ENCODE measurements at regions not wholly inside any gene's neighbourhood (a gene's known extent, or its start where the extent isn't known, plus 50 kb on each side); places are given as distances from the start of the nearest gene placed in this dataset.
A peak's percentile ranks its signal among the peaks of the same experiment; 100 is the strongest.

- peaks cover 15 to 18% of the 10 kb centered on the region in 2 experiments for H3K4me1 Mint-ChIP-seq
- no peak overlapping the region for H3K4me3 Mint-ChIP-seq
- TF ChIP-seq CTCF (conservative IDR thresholded peaks at IDR 0.05): no peak
- WGBS (ENCODE audit: extremely low coverage, insufficient read length, low lambda C conversion rate): no CpG with 5 or more reads among the region's 4 CpGs
- H2BK120ac ChIP-seq (ENCODE audit: low read depth, low read length, poor library complexity, severe bottlenecking): no peak overlapping the region
- H3K18ac ChIP-seq (ENCODE audit: insufficient read length, low read depth, low read length): no peak overlapping the region
- H3K79me1 ChIP-seq (ENCODE audit: insufficient read depth, low read depth, low read length, poor library complexity, severe bottlenecking): no peaks in the 10 kb centered on the region
- no peak overlapping the region for H2BK5ac ChIP-seq (ENCODE audit: insufficient read length, low read length)
- no peak overlapping the region for H2AK5ac ChIP-seq (ENCODE audit: insufficient read length, low read length)
- H3K23me2 ChIP-seq (ENCODE audit: insufficient read length, low read depth, low read length, poor library complexity, severe bottlenecking): no peaks in the 10 kb centered on the region
- H2AFZ ChIP-seq (ENCODE audit: low read length): no peak overlapping the region
- peak overlapping the region in 1 of 3 experiments; percentile 68; a peak in 1 of 7 replicates for H3K27ac Mint-ChIP-seq
- H3K9ac ChIP-seq (ENCODE audit: extremely low read depth, insufficient read length, low read length): no peak overlapping the region
- no peak overlapping the region for H3K4ac ChIP-seq (ENCODE audit: low read depth, low read length)
- no peak overlapping the region for H3K14ac ChIP-seq (ENCODE audit: insufficient read depth, low read length)
- no peak overlapping the region for H3K4me2 ChIP-seq (ENCODE audit: insufficient read depth, insufficient read length, low read length)
- no peak overlapping the region for H3K23ac ChIP-seq (ENCODE audit: insufficient read length, low read depth, low read length)
- H2BK20ac ChIP-seq (ENCODE audit: low read depth, low read length, poor library complexity, severe bottlenecking): no peak overlapping the region
- H3K79me2 ChIP-seq (ENCODE audit: insufficient read depth, low read length): no peaks in the 10 kb centered on the region
- H3K36me3 Mint-ChIP-seq (ENCODE audit: insufficient read depth in 1 of 3, low read depth in 3 of 3): no peaks in the 10 kb centered on the region
- DNase-seq: no peak
- H3K27ac ChIP-seq (ENCODE audit: insufficient read length, low read depth, low read length): no peak overlapping the region
- H4K5ac ChIP-seq (ENCODE audit: insufficient read length, low read depth, low read length): no peak overlapping the region
- no peaks in the 10 kb centered on the region; the same call in 1 of the 2 replicates for H3K27me3 ChIP-seq (ENCODE audit: insufficient read depth, low read length)
- H3K56ac ChIP-seq (ENCODE audit: insufficient read length, low read depth, low read length): no peak overlapping the region
- H3K9me3 Mint-ChIP-seq: peaks cover 0 to 2% of the 10 kb centered on the region in 2 experiments; a peak in 1 of 5 replicates
- no peaks in the 10 kb centered on the region for H3K9me3 ChIP-seq (ENCODE audit: control insufficient read depth, low read depth, low read length)
- H4K20me1 ChIP-seq (ENCODE audit: control insufficient read depth, insufficient read depth, insufficient read length): no peaks in the 10 kb centered on the region
- no peak overlapping the region for H2BK15ac ChIP-seq (ENCODE audit: low read depth, low read length)
- no peak overlapping the region for H2BK12ac ChIP-seq (ENCODE audit: insufficient read length, low read depth, low read length)
- H4K8ac ChIP-seq (replicated peaks; ENCODE audit: insufficient read length, low read depth, low read length): no peak overlapping the region
- H3K4me1 ChIP-seq (ENCODE audit: insufficient read depth, low read length): peaks cover 3% of the 10 kb centered on the region; the same call in 1 of the 2 replicates
- H3K27me3 Mint-ChIP-seq (ENCODE audit: low read depth): peaks cover 7% of the 10 kb centered on the region
- H3T11ph ChIP-seq (ENCODE audit: low read length): no peak overlapping the region
- H4K91ac ChIP-seq (ENCODE audit: insufficient read length, low read depth, low read length): no peak overlapping the region
Measured at GRCh38 chr19:28314287-28314686, 898.7 kb downstream of the UQCRFS1 start.
